NCI-H1105 (cell line): ENCODE measurements at regions not wholly inside any gene's neighbourhood (a gene's known extent, or its start where the extent isn't known, plus 50 kb on each side); places are given as distances from the start of the nearest gene placed in this dataset.

Experiments used
- DNase-seq: peaks from one replicate; lab custom pipeline; 2025; lab: John Stamatoyannopoulos, UW

- no peak for DNase-seq
Measured at GRCh38 chr10:2188371-2188770, 451.0 kb upstream of the ADARB2 start.

DNA sequence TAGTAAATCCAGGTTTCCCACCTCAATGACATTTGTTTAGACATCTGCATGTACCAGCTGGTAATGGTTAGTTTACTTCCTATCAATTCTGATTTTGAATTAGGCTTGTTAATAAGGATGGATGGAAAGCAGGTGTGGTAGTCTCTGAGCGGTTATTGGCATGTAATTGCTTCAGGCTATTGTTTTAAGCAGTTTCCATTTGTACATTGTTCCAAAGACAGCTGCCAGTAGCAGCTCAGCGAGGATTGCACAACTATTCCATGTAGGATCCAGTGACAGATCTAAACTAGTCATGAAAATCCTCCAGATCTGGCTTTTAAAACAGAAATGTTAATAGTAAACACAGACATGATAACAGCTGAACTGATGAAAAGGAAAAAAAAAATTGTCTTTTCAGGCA lies 436.0 kb upstream of the ADARB2 start:
- peak; percentile 5 for DNase-seq

- DNase-seq: no peak
Measured at GRCh38 chr10:2165771-2166460, 428.6 kb upstream of the ADARB2 start.

GRCh38 chr10:2150288-2150687 lies 413.0 kb upstream of the ADARB2 start:
- DNase-seq: no peak

GRCh38 chr10:2145926-2146478 lies 408.7 kb upstream of the ADARB2 start:
- DNase-seq: no peak

DNA sequence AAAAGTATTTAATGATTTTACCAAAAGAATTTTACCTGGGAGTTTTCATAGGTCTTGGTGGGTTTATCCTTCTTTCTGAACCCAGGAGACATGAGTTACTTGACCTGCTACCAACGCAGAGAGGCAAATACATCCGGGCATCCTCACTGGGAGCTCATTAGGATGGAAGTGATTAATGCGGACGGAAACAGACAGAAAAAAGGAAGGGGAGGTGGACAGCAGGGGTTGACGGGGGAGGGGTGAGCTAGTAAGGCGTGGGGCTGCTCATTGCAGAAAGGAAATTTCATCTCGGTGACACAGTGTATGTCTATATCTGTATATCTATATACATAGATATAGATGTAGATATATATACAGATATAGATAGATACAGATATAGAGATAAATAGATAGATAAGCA lies 408.2 kb upstream of the ADARB2 start:
- no peak for DNase-seq

DNA sequence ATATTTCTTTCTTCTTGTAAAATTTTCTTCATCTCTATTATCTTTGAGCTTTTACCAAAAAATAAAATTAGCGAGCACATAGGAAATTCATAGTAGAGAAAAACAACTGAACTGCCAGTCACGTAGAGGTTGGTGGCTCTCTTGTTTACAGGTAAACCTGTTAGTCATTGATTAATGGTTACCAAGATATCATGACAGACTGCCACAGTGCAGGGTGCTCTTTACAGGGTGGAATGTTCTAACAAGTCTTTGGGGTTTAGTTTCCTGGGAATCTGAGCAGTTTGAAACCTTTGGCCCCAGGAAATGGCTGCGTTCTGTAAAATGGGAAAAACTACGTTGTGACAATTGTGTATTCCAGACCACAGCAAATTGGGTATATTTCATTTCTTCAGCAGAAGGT lies 407.3 kb upstream of the ADARB2 start:
- no peak for DNase-seq

DNA sequence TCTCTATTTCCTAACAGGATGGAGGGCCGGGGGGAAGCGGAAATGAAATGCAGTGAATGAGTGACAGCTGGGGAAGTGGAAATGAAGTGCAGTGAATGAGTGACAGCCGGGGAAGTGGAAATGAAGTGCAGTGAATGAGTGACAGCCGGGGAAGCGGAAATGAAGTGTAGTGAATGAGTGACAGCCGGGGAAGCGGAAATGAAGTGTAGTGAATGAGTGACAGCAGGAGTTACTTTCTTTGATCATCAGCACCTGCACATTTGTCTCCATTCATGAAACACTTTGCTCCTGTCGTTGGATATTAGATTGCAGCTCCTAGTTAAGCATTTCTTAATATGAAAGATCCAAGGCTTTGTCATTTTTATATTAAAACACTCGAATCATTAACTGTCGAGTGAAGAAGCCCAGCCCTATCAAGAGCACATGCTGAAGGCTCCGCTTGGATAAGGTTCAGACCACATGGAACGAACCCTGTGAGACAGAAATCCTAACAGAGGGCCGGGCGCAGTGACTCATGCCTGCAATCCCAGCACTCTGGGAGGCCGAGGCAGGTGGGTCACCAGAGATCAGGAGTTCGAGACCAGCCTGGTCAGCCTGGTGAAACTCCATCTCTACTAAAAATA lies 406.0 kb upstream of the ADARB2 start:
- no peak for DNase-seq

- no peak for DNase-seq
Measured at GRCh38 chr10:2139746-2140145, 402.4 kb upstream of the ADARB2 start.

- DNase-seq: no peak
Measured at GRCh38 chr10:2137549-2138174, 400.3 kb upstream of the ADARB2 start.

DNA sequence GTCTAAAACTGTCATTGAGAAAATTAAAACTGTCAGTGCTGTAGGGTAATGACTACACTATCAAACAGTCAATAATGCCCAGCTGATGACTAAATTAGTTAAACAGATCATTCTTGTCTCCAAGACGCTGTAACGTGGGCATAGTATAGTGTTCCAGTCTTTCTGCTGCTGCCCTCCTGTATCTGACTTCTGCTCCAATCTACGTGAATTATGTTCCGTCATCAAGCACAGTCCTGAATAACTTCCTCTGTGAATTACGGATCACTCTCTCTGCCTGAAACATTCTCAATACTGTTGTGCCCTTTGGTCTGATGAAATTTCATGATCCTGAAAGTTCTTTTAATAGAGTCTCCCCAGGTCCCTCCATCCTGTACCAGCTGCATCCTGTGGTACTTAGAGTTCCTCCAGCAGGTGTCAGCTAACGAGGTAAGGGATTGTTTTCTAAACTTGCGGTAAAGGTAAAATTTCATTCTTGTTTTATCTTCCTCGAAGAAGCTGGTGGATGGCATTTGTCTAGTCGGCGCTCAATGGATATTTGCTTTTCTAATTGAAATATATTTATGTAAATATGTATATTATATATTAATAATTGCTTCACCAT lies 393.5 kb upstream of the ADARB2 start:
- DNase-seq: peak; percentile 4

DNA sequence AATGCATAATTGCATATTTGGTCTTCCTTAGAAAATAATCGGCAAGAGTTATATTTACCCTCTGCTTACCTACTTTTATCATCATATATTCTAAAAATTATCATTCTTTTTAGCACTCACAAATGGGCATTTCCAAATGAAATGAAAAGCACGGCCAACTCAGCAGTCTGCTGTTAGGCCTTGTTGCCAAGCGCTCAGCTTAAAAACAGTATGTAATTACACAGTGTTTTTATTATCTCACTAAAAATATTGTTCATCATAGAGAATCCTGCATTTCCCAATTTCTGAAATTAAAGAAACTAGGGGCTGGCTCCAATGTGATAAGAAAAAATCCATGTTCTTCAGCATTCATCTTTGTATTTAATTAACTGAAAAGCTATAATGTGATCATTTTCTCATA lies 391.7 kb upstream of the ADARB2 start:
- DNase-seq: no peak

GRCh38 chr10:2124135-2124534 lies 386.8 kb upstream of the ADARB2 start:
- no peak for DNase-seq

- no peak for DNase-seq
Measured at GRCh38 chr10:2122431-2123124, 385.3 kb upstream of the ADARB2 start.

GRCh38 chr10:2121929-2122328 lies 384.6 kb upstream of the ADARB2 start:
- no peak for DNase-seq

- DNase-seq: no peak
Measured at GRCh38 chr10:2121315-2121714, 384.0 kb upstream of the ADARB2 start.

- no peak for DNase-seq
Measured at GRCh38 chr10:2120746-2121145, 383.4 kb upstream of the ADARB2 start.

- DNase-seq: no peak
Measured at GRCh38 chr10:2119316-2119715, 382.0 kb upstream of the ADARB2 start.

DNA sequence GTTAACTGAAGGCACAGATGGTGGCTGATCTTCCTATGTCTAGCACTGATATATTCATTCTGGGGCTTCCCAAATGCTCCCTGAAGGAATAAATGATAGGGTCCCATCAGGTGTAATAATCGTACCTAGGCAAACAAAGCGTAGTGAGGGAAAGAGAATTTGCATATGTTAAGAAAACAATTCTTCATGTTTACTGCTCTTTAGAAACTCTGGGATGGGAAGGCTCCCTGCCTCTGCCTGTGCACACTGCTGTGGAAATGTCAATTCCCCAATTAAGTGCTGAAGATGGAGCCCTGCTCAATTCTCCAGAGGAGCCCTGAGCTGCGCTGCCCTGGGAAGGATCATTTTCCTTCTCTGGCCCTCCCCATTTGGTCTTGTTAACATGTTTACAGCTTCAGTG lies 380.9 kb upstream of the ADARB2 start:
- DNase-seq: no peak

GRCh38 chr10:2117641-2118040 lies 380.3 kb upstream of the ADARB2 start:
- DNase-seq: no peak

DNA sequence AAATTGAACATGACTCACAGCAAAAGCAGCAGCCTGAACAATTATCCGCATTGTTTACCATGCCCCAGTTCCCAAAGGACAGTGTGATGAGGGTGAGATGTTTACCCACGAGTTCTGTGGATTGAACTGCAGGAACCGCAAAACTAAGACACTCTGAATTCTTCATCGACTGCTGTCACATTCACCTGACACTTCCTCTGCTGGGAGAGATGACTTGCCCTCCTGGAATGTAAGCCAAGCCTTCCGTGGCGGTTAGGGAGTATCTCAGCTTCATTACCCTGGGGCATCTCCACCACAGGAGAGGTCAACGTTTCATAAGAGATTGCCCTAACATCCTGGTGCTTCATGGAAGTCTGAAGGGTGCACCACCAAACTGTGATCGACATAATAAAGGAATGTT lies 374.6 kb upstream of the ADARB2 start:
- DNase-seq: no peak

DNA sequence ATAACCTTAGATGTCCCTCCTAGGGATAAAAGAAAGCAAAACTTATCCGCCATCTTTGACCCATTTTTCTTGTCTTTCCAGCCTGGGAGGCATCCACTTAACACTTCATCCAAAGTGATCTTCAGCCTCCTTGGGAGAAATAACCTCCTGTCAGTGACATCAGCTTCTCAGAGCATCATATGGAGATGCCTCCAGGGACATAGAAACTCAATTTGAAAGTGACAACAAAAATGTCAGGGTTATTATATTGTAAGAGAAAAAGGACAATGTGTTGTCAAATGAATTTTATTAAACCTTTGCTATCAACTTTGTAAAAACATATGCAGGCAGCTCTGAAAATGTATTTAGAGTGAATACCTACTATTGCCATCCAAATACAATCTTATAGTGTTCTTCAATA lies 371.2 kb upstream of the ADARB2 start:
- DNase-seq: no peak
